Neuronal stem cell (in vitro differentiated cells): ENCODE measurements at regions not wholly inside any gene's neighbourhood (a gene's known extent, or its start where the extent isn't known, plus 50 kb on each side); places are given as distances from the start of the nearest gene placed in this dataset.

Experiments
- DNase-seq: peaks from one replicate; pipeline ENCODE4 v3.0.0-alpha.2; 2013; ENCODE audit warnings: low spot score
- H2AFZ ChIP-seq: one replicate; pipeline ENCODE4 v1.6.1; 2013; ENCODE audit warnings: mild to moderate bottlenecking, low read length, inconsistent platforms
- H2AK5ac ChIP-seq: 2 replicates; pipeline ENCODE4 v1.6.1; 2013; ENCODE audit warnings: low read depth, mild to moderate bottlenecking, inconsistent platforms, low read length, moderate library complexity, mixed read lengths
- H2BK120ac ChIP-seq: 2 replicates; pipeline ENCODE4 v1.6.1; 2013; ENCODE audit warnings: low read depth, mild to moderate bottlenecking, inconsistent platforms, low read length, moderate library complexity, mixed read lengths
- H2BK12ac ChIP-seq: one replicate; pipeline ENCODE4 v1.6.1; 2013; ENCODE audit warnings: low read length, inconsistent platforms
- H2BK15ac ChIP-seq: 2 replicates; pipeline ENCODE4 v1.6.1; 2013; ENCODE audit warnings: mild to moderate bottlenecking, low read length, inconsistent platforms, mixed read lengths
- H2BK5ac ChIP-seq: one replicate; pipeline ENCODE4 v1.6.1; 2013; ENCODE audit warnings: inconsistent platforms, mild to moderate bottlenecking, low read length, moderate library complexity
- H3K14ac ChIP-seq: one replicate; pipeline ENCODE4 v1.6.1; 2013; ENCODE audit warnings: low read length, inconsistent platforms
- H3K18ac ChIP-seq: 2 replicates; pipeline ENCODE4 v1.6.1; 2013; ENCODE audit warnings: low read length, inconsistent platforms
- H3K23ac ChIP-seq: 2 replicates; pipeline ENCODE4 v1.6.1; 2013; ENCODE audit warnings: low read depth, mild to moderate bottlenecking, mixed read lengths, low read length, inconsistent platforms; ENCODE audit not compliant: poor library complexity
- H3K27ac ChIP-seq: replicated peaks from 3 replicates; pipeline ENCODE4 v1.5.1; 2013; ENCODE audit warnings: low read length, inconsistent platforms
- H3K27me3 ChIP-seq, 3 experiments: 2 replicates each; pipeline ENCODE4 v1.6.1; 2013; ENCODE audit warnings: low read length in 3 of 3, mild to moderate bottlenecking in 2 of 3, inconsistent platforms in 1 of 3, low read depth in 1 of 3, mixed read lengths in 1 of 3, moderate library complexity in 1 of 3; ENCODE audit not compliant: control insufficient read depth in 3 of 3, insufficient read depth in 3 of 3
- H3K36me3 ChIP-seq, 2 donors: replicated peaks in 1 of 2; 2 replicates each; pipeline ENCODE4 v1.6.1; 2013; ENCODE audit warnings: low read length in 2 of 2; ENCODE audit not compliant: control insufficient read depth in 2 of 2, insufficient read depth in 2 of 2
- H3K4ac ChIP-seq: 2 replicates; pipeline ENCODE4 v1.6.1; 2013; ENCODE audit warnings: inconsistent platforms, mild to moderate bottlenecking, low read length, moderate library complexity
- H3K4me1 ChIP-seq, 2 donors: 1 replicate in 1 of 2; 2 replicates in 1 of 2; pipeline ENCODE4 v1.6.1; 2013; ENCODE audit warnings: low read length in 2 of 2, low read depth in 1 of 2; ENCODE audit not compliant: control insufficient read depth in 2 of 2, insufficient read depth in 1 of 2
- H3K4me2 ChIP-seq: one replicate; pipeline ENCODE4 v1.6.1; 2013; ENCODE audit warnings: mild to moderate bottlenecking, low read length, inconsistent platforms; ENCODE audit not compliant: insufficient read depth, poor library complexity, severe bottlenecking
- H3K4me3 ChIP-seq, 2 donors: 2 replicates each; pipeline ENCODE4 v1.5.1; 2013; ENCODE audit warnings: low read length in 2 of 2, mild to moderate bottlenecking in 2 of 2, inconsistent platforms in 1 of 2, moderate library complexity in 1 of 2
- H3K79me1 ChIP-seq: one replicate; pipeline ENCODE4 v1.6.1; 2013; ENCODE audit warnings: low read depth, mild to moderate bottlenecking, inconsistent platforms, low read length, moderate library complexity
- H3K9ac ChIP-seq: one replicate; pipeline ENCODE4 v1.6.1; 2013; ENCODE audit warnings: mild to moderate bottlenecking, low read depth, low read length, inconsistent platforms; ENCODE audit not compliant: poor library complexity
- H3K9me3 ChIP-seq, 2 donors: replicated peaks in 1 of 2; 2 replicates each; pipeline versions ENCODE3 to v1.6.1; 2013; ENCODE audit warnings: low read length in 2 of 2, mild to moderate bottlenecking in 2 of 2, inconsistent platforms in 1 of 2, low read depth in 1 of 2, mixed read lengths in 1 of 2, moderate library complexity in 1 of 2; ENCODE audit not compliant: control insufficient read depth in 2 of 2, insufficient read depth in 1 of 2
- H4K8ac ChIP-seq: one replicate; pipeline ENCODE4 v1.6.1; 2013; ENCODE audit warnings: low read depth, mild to moderate bottlenecking, inconsistent platforms, low read length, moderate library complexity
- H4K91ac ChIP-seq: one replicate; pipeline ENCODE4 v1.6.1; 2013; ENCODE audit warnings: low read length, low read depth, mild to moderate bottlenecking, inconsistent platforms; ENCODE audit not compliant: poor library complexity
- WGBS, 2 donors: extraction: QIAGEN DNeasy Blood & Tissue Kit; methylation state at CpG; one replicate each; pipeline ENCODE4 v1.1.7; 2013; ENCODE audit warnings: missing lambda C conversion rate in 2 of 2, mixed read lengths in 1 of 2; ENCODE audit not compliant: insufficient read length in 2 of 2, insufficient replicate concordance in 1 of 2; ENCODE audit errors: extremely low coverage in 2 of 2; 5-methylcytosine and 5-hydroxymethylcytosine counted together

GRCh38 chr5:18158166-18158565 lies 523.9 kb downstream of the TAF11L14 start:
- Histone ChIP-seq H3K9ac (no peak overlapping the region), H3K36me3 (no peaks in the 10 kb centered on the region), H3K27me3 (peaks cover 0 to 2% (median 0%) of the 10 kb centered on the region in 3 experiments), H3K18ac (no peak overlapping the region), H2BK120ac (no peak overlapping the region), H2BK5ac (no peak overlapping the region), H2AK5ac (no peak overlapping the region), H3K27ac (no peak overlapping the region), H2BK12ac (no peak overlapping the region), H3K23ac (no peak overlapping the region), H3K4ac (no peak overlapping the region), H2AFZ (peak overlapping the region; percentile 18), H4K91ac (no peak overlapping the region), H3K4me2 (no peak overlapping the region), H2BK15ac (no peak overlapping the region), H3K79me1 (no peaks in the 10 kb centered on the region), H3K4me3 (no peak overlapping the region), H4K8ac (no peak overlapping the region), H3K4me1 (no peaks in the 10 kb centered on the region), H3K14ac (no peak overlapping the region), H3K9me3 (peaks cover 0 to 5% of the 10 kb centered on the region in 2 donors)
- WGBS, 2 donors: no CpG with 5 or more reads among the region's 2 CpGs
- DNase-seq: no peak

- H3K14ac ChIP-seq: no peak overlapping the region
- no peak overlapping the region for H2BK12ac ChIP-seq
- no peaks in the 10 kb centered on the region for H3K36me3 ChIP-seq
- no peak overlapping the region for H4K8ac ChIP-seq
- no peak overlapping the region for H4K91ac ChIP-seq
- H2AFZ ChIP-seq: no peak overlapping the region
- no peak overlapping the region for H2BK5ac ChIP-seq
- H3K27ac ChIP-seq: no peak overlapping the region
- H3K9ac ChIP-seq: no peak overlapping the region
- peaks cover 0 to 5% of the 10 kb centered on the region in 2 donors for H3K9me3 ChIP-seq
- no peak overlapping the region for H3K4ac ChIP-seq
- H2BK120ac ChIP-seq: no peak overlapping the region
- no peak overlapping the region for H3K18ac ChIP-seq
- no CpG with 5 or more reads among the region's 1 CpG for WGBS, 2 donors
- no peak overlapping the region for H3K4me2 ChIP-seq
- H2BK15ac ChIP-seq: no peak overlapping the region
- no peak overlapping the region for H3K23ac ChIP-seq
- no peak for DNase-seq
- no peaks in the 10 kb centered on the region for H3K79me1 ChIP-seq
- H2AK5ac ChIP-seq: no peak overlapping the region
- peaks cover 0 to 2% (median 0%) of the 10 kb centered on the region in 3 experiments for H3K27me3 ChIP-seq
- H3K4me1 ChIP-seq: no peaks in the 10 kb centered on the region
- no peak overlapping the region for H3K4me3 ChIP-seq
These were observed 525.1 kb downstream of the TAF11L14 start for GRCh38 chr5:18159331-18159730.

- H2BK120ac ChIP-seq: no peak overlapping the region
- H3K4me3 ChIP-seq: no peak overlapping the region
- H4K8ac ChIP-seq: no peak overlapping the region
- no peaks in the 10 kb centered on the region for H3K27me3 ChIP-seq
- H3K4ac ChIP-seq: no peak overlapping the region
- WGBS, 2 donors: no CpG with 5 or more reads among the region's 3 CpGs
- H3K36me3 ChIP-seq: no peaks in the 10 kb centered on the region
- no peak overlapping the region for H2AK5ac ChIP-seq
- no peak overlapping the region for H2BK5ac ChIP-seq
- H3K23ac ChIP-seq: no peak overlapping the region
- H3K9ac ChIP-seq: no peak overlapping the region
- H2AFZ ChIP-seq: no peak overlapping the region
- H3K4me1 ChIP-seq: no peaks in the 10 kb centered on the region
- no peak overlapping the region for H3K14ac ChIP-seq
- DNase-seq: no peak
- no peaks in the 10 kb centered on the region for H3K79me1 ChIP-seq
- H3K9me3 ChIP-seq: no peaks in the 10 kb centered on the region
- no peak overlapping the region for H3K27ac ChIP-seq
- H2BK12ac ChIP-seq: no peak overlapping the region
- H3K18ac ChIP-seq: no peak overlapping the region
- no peak overlapping the region for H2BK15ac ChIP-seq
- no peak overlapping the region for H3K4me2 ChIP-seq
- no peak overlapping the region for H4K91ac ChIP-seq
These were observed 537.4 kb downstream of the TAF11L14 start for GRCh38 chr5:18171684-18172083.

- H2BK15ac ChIP-seq: no peak overlapping the region
- H3K18ac ChIP-seq: no peak overlapping the region
- H3K4me1 ChIP-seq: no peaks in the 10 kb centered on the region
- H3K27ac ChIP-seq: no peak overlapping the region
- no peaks in the 10 kb centered on the region for H3K27me3 ChIP-seq
- no peak overlapping the region for H2BK5ac ChIP-seq
- no peak for DNase-seq
- no peak overlapping the region for H2BK120ac ChIP-seq
- no peaks in the 10 kb centered on the region for H3K36me3 ChIP-seq
- H4K8ac ChIP-seq: no peak overlapping the region
- no peak overlapping the region for H3K4me3 ChIP-seq
- no peaks in the 10 kb centered on the region for H3K79me1 ChIP-seq
- H3K9me3 ChIP-seq: no peaks in the 10 kb centered on the region
- H3K23ac ChIP-seq: no peak overlapping the region
- no peak overlapping the region for H3K9ac ChIP-seq
- no peak overlapping the region for H2AK5ac ChIP-seq
- WGBS, 2 donors: no CpG with 5 or more reads among the region's 3 CpGs
- no peak overlapping the region for H3K4ac ChIP-seq
- H2AFZ ChIP-seq: no peak overlapping the region
- no peak overlapping the region for H4K91ac ChIP-seq
- no peak overlapping the region for H2BK12ac ChIP-seq
- H3K4me2 ChIP-seq: no peak overlapping the region
- no peak overlapping the region for H3K14ac ChIP-seq
These were observed 545.3 kb downstream of the TAF11L14 start for GRCh38 chr5:18179579-18179978.
